ENCODE measurements at regions not wholly inside any gene's neighbourhood (a gene's known extent, or its start where the extent isn't known, plus 50 kb on each side); places are given as distances from the start of the nearest gene placed in this dataset.

- TF ChIP-seq CTCF (conservative IDR thresholded peaks at IDR 0.05; ENCODE audit: low read depth, low read length) (no peak), EZH2 (IDR thresholded peaks at IDR 0.05; ENCODE audit: borderline replicate concordance, low read depth, low read length, poor library complexity, severe bottlenecking) (no peak)
These were observed 1804.9 kb upstream of the LRRTM1 start for GRCh38 chr2:82109418-82109817.

All from A673 (cell line).